Germinal center (tissue), 1 donor: ENCODE measurements at regions not wholly inside any gene's neighbourhood (a gene's known extent, or its start where the extent isn't known, plus 50 kb on each side); places are given as distances from the start of the nearest gene placed in this dataset.
"Not testable (repeated sequence)": the region's sequence is repeated elsewhere in the genome, so short reads cannot be mapped to it uniquely, and the experiment has no call there.

Experiments
- DNase-seq: peaks from one replicate; pipeline ENCODE4 v3.0.0; 2012; ENCODE audit warnings: mixed read lengths, low spot score

DNA sequence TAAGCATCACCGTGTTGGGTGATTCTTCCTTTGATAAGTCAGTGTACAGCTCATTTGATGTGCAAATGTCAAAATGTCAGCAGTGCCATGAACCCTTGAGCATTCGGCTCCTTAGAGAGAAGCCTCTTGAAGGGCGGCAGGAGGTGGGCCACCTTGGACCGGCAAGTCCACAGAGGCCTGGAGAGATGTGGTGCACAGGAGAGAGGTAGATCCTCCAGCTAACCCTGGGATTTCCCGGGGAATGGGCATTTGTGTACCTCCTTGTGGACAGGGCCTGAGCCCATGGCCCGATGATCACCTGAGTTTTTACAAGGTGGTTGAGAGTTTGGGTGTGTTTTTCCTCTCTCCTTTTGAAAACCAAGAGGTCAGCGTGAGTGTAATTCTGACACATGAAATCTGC lies 133.2 kb upstream of the RCN1 start:
- no peak for DNase-seq

DNA sequence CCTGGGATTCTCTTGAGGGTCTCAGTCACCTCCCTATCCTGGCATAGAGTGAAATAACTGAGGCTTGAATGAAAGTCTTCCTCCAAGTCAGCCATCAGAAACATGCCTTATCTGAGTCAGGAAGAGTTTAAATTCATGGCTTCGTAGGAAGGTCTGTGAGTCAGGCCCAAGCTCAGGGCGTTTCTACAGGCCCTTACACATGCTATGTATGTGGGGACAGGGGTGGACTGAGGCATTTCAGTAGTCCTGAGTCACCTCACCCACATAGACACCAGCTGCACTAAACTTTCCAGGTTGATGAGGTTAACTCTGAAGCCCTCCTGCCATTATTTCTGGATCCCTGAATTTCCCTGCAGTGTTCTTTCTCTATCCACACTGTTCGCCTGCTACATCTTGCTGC lies 134.6 kb upstream of the RCN1 start:
- no peak for DNase-seq

DNA sequence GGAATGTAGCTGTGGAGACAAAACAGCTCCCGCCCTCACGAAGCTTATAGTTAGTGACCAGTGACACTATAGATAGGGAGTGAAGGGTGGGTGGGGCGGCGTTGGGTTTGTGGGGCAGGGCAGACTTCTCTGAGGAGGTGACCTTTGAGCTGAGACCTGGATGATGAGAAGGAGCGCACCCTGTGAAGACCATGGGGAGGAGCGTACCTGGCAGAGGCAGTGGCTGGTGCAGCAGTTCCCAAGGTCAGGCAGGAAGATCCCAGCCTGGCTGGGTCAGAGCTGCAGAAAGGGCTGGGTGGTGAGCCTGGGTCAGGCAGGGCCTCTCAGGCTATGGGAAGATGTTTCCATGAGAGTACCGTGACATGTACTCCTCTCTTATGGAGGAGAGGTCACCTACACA lies 135.0 kb upstream of the RCN1 start:
- no peak for DNase-seq

DNA sequence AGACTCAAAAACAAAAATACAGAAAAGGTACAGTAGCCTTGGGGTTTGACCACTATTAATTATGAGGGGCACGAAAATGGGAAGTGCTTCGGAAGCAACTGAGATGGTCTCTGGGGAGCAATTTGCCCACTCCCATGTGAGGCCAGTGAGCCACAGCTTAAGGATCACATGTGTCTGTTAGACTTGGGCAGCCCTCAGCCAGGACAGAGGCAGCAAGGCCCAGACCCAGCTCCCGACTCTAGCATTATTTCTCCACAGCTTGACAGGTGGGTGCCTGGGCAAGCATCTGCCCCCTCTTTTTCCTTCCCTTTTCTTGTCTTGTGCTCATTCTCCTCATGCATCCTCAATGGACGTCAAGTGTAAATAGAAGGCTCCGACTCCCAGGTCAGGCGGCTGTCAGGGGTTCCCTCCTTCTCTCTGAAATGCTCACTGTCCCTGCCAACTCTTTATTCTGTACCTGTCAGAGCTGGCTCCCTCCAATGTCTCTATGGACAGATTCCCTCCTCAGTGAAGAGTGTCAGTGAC lies 137.0 kb upstream of the RCN1 start:
- no peak for DNase-seq

DNA sequence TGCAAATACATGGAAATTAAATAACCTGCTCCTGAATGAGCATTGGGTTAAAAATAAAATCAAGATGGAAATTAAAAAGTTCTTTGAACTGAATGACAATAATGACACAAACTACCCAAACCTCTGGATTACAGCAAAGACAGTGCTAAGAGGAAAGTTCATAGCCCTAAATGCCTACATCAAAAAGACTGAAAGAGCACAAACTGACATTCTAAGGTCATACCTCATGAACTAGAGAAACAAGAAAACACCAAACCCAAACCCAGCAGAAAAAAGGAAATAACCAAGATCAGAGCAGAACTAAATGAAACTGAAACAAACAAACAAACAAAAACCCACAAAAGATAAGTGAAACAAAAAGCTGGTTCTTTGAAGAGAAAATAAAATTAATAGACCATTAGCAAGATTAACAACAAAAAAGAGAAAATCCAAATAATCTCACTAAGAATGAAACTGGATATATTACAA lies 138.6 kb upstream of the PAX6 start:
- not testable (repeated sequence) for DNase-seq

DNA sequence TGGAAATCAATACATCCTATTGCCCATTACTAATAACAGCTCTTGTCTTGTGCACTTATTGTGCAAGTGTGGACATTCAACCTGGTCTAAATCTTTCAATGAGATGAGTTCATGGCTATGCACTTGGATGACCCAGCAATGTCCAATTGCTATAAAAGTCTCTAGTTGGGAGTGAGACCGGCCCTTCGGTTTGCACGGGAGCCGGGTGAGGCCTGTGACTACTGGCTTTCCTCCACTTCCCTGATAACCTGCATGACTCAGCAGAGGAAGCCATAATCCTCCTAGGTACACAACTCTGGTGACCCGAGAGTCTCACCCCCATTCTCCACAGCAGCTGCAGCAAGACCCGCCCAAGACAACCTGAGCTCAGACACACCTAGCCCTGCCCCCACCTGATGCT lies 135.9 kb upstream of the PAX6 start:
- no peak for DNase-seq

DNA sequence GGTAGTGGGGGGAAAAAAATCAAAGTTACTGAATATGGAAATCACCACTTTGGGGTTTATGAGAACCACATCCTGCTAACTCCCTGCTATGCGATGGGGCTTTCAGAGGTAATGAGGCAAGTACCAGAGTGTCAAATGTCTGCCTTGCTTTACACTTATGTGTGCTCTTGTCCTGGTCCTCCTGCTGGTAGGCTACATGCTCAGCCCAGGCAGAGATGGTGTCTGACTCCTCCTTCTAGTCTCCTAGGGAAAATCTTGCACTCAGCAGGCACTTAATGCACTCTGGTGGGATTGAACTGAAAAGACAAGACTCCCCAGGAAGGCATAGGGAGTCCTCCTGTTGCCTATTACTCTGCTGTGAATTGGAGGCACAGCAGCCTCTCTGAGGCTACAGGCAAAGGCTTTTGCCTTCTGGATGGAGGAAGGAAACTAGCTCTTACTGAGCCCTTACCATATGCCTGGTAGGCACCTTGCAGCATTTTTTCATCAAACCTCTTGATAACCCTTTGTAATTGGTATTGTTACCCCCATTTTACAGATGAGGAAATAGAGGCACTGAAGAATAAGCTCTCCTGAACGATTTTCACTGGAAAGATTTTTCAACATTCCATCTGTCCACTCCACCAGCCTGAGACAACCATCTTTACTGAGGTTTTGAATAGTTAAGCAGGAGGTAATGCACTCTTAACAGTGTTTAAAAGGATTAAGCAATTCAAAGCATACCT lies 132.1 kb upstream of the PAX6 start:
- no peak for DNase-seq

DNA sequence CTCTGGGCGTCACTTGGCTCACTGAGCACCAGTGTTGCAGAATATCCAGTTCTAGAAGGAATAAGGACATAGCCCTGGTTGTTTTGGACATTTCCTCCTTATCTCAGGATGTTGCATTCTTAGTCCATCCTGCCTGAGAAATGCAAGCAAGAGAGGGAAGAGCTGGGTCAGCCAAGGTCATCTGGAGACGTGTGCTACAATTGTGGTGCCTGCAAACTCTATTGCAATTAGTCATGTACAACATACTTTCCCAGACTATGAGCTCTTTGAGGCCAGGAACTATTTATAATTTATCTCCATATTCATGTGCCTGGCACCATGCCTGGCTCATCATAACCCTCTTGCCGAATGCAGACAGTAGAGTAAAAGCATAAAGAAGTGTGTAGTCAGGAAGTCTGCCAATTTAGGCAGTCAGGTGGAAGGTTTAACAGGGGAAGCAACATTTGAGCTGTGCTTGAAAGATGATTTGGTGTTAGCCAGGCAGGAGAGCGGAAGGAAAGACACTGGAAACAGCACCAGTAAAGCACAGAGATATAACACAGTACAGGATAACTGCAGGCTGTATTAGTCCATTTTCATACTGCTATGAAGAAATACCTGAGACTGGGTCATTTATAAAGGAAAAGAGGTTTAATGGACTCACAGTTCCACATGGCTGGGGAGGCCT lies 129.4 kb upstream of the PAX6 start:
- no peak for DNase-seq

DNA sequence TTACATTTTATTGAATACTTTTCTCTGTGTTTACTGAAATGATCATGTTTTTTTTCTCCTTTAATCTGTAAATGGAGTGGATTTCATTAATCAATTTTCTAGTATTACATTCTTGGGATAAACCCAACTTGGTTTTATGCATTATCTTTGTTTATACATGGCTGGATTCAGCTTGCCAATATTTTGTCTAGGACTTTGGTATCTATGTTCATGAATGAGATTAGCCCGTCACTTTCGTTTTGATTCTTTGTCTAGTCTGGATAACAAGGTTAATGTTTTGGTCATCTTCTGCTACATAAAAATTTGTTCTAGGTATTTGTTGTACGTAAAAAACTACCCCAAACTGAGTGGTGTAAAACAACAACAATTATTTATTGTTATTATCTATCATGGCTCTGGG lies 127.9 kb upstream of the PAX6 start:
- no peak for DNase-seq

DNA sequence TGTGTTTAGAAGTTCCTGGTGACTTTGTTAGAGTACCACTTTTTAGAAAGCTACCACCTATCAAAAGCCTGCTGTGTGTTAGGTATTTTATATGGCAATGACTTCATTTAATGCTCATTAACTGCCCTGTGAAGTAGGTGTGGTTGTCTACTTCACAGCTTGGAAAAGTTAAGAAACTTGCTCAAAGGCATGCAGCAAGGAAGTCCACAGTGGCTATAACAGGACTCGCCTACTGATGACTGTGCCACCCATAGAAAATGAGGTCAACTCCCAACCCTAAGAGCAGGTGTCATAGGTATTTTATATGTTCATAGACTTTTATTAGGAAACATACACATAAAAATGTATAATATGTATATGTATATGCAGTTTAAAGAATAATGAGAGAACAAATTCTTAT lies 125.2 kb upstream of the PAX6 start:
- no peak for DNase-seq

DNA sequence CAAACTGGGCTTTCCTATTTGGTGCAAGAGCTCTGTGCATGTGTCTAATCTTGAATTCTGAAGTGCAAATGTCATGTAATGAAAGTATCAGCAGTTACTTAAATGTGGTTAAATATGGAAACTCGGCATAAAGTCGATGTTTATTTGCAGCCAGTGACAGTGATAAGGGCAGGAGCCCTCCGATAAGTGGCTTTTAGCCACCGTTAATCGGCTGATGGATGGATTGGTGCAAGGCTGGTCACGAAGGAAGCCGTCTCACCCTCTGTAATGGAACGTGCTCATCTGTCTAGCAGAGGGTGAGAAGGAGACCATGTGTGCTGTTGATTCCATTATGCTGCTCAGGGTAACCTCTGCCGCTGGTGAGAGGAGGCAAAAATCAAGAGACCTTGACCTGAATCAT lies 121.8 kb upstream of the PAX6 start:
- DNase-seq, result no peak

DNA sequence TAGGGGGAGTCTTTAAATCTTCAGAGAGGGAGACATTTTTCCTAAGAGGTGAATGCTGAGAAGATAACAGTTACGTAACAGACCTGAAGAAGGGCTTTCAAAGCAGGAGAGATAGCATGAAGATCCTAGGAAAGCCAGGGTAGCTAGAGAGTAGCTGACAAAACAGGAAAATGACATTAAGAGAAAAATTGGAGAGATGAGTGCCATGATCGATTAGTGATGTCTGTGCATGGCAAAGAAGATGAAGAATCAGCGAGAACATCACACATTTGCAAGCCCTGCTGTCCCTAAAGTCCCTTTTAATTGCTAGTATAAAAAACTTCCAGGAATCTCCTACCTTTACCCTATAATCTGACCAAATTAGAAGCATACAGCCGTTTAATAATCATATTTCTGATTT lies 116.9 kb upstream of the PAX6 start:
- no peak for DNase-seq

DNA sequence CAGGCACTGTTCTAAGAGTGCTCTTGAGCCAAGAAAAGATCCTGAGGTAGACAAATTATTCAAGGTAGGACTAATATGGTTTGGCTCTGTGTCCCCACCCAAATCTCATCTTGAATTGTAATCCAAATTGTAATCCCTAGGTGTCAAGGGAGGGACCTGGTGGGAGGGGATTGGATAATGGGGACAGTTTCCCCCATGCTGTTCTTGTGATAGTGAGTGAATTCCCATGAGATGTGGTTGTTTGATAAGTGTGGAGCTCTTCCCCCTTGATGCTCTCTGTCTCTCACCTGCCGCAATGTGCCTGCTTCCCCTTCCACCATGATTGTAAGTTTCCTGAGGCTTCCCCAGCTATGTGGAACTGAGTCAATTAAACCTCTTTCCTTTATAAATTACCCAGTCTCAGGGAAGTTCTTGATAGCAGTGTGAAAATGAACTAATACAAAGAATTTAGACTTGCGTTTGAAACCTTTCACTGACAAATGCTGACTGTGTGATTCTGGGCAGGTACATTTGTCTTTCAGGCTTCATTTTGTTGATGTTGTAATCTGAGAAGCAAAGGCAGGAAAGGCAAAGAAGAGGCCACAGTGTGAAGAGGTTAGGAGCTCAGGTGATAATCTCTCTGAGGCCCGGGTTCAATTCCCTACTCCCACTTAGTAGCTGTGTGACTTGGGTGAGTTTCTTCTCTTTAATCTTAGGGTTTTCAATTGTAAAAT lies 115.8 kb upstream of the PAX6 start:
- no peak for DNase-seq

DNA sequence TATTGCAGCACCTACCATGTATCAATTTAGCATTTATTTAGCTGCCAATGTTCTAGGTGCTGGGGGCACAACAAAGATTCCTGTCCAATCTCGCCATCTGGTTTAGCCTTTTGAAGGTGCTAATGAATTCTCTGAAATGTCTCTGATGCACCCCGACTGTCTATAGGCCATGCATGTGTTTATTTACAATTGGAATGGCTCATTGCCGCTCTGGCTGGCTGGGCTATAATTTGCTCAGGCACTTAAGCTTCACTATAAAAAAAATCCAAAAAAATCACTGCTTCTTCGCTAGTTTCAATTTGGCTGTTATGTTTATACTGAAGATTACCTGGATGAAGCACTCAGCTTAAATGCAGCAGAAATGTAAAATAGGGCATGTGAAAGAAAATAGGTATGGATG lies 115.0 kb upstream of the PAX6 start:
- DNase-seq, result no peak

DNA sequence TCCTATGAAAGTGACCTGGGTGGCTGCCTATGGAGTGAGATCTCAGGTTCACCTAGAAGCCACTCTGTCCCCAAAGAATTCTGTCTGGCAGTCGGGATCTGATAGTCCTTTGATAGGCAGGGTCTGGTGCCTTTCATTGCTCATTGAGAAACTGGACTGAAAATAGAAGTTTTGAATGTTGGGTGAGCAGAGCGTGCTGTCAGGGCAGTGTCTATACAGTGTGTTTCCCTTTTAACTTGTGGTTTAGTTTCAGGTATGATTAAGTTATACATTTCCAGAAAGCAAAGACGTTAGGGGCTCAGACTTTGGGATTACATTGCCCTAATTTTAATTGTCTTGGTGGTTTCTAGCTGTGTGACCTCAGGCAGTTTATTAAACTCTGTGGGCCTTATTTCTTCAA lies 111.3 kb upstream of the PAX6 start:
- DNase-seq, result no peak

DNA sequence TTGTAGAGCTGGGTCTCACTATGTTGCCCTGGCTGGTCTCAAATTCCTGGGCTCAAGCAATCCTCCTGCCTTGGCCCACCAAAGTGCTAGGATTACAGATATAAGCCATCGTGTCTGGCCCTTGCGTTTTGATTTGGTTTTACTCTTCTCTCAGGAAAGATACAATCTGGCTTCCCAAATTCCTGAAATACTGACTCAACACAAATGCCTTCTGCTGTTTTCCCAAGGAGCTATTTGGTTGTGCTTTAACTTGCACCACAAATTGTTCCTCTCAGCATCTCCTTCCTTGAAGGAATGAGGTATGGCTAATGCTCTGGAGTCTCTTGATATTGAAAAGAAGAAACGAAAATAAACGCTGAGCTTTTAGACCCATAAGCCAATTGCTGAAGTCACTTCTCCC lies 110.0 kb upstream of the PAX6 start:
- no peak for DNase-seq

DNA sequence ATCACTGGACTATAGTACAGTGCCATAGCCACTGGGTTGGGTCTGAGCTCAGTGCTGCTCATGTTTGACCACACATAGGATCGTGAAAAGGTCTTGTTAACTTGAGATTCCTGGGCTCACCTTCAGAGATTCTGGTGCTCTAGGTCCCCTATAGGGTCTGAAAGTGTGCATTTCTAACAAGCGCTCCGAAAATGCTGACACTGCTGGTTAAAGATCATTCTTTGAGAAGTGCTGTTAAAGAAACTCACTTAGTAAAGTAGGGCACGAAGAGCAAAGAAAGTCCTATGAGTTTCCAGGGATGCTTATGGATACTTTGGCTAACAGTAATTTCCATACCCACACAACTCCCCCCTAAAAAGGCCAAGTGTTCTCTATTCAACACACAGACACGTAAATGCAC lies 108.1 kb upstream of the PAX6 start:
- DNase-seq, result no peak

DNA sequence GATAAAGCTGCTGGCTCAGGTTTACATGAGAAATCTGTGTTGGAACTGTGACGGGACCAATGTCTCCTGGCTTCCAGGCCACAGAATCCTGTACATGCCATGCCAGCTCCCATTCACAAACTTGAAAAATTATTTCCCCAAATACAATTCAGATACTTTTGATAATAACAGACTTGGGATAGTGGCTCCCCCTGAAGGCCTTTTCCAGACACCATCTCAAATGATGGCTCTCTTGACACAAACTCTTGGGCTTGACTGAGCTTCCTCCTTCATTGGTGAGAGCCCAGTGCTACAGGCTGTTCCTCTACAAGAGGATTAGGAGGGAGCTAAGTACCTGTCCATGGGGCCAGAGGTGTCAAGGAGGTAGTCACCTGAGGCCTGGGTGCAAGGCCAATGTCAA lies 104.7 kb upstream of the PAX6 start:
- no peak for DNase-seq

DNA sequence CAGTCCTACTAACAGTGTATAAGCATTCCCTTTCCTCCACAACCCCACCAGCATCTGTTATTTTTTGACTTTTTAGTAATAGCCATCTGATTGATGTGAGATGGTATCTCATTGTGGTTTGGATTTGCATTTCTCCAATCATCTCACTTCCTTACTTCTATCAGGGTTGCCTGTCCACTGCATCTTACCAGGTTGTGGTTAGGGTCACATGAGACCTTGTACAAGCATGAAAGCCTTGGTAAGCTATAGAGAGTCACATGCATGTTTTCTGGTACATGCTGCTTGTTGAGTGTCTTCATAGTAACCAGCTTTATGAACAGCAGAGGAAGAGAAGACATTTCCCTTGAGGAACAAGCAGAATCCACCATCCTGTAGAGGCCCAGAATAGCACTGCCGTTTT lies 102.9 kb upstream of the PAX6 start:
- DNase-seq, result no peak

DNA sequence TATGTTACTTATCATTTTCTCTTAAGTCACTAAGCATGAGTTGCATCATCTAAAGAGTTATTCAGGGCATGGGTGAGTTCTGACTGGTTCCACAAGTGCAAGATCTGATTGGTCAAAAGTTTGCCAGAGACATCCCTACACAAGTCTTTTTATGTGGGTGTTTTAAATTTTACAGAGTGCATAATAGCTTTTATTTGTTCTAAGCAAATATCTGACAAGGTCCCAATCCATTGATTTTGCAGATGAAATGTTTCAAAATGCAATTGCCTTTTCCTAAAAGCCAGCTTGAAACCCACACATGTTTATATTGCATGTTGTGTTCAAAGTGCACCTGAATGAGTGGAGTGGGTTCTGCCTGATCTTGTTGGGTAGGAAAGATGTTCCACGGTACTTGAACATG lies 101.7 kb upstream of the PAX6 start:
- DNase-seq, result no peak

DNA sequence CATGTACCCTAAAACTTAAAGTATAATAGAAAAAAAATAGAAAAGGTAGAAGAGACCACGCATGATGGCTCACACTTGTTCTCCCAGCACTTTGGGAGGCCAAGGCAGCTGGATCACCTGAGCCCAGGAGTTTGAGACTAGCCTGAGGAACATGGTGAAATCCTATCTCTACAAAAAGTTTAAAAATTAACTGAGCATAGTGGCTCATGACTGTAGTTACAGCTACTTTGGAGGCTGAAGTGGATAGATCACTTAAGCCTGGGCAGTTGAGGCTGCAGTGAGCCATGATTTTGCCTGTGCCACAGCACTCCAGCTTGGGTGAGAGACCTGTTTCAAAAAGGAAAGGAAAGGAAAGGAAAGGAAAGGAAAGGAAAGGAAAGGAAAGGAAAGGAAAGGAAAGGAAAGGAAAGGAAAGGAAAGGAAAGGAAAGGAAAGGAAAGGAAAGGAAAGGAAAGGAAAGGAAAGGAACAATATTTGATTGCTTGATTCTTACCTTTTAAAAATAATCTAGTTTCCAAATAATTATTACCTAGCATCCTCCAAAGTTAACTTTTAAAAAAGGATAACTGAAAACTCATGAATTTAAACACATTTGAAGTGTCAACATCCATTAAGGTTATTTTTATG lies 99.9 kb upstream of the PAX6 start:
- DNase-seq, result no peak

DNA sequence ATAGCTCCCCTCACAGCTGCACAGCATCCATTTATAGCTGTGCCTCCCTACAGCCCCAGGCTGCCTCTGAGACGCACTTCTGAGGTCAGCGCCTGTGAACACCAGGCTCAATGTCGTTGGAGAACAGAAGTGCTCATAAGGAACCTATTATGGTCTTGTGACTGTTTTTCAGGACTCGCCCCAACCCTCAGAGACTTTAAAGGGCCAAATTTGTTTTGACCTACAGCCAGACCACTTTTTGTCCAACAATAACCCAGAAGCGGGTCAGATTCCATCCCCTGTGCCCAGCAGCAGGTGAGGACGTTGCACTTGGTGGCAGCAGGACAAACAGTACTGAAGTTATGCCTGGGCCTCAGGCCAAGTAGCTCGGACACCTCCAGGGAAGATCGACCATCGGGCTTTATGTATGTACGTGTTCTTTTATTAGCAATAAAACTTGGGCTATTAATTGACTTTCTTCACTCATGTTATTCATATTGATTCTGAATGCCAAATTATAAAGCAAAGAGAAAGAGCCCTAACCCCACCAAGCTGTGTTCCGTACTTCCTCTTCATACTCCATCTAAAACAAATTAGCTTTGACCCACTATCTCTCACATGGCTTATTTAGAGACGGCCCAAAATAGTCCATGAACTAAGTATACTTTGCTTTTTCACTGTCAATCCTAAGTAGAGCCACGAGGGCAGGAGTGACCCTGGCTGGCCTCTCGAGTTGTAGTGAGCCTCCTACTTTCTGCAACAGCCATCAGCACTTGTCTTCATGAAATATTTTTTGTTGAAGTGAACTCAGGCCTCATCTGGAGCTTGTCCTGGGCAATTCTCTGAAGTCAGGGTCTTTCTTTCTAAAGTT lies 92.3 kb upstream of the PAX6 start:
- DNase-seq, result no peak
